Neural progenitor cell (in vitro differentiated cells): ENCODE measurements at regions not wholly inside any gene's neighbourhood (a gene's known extent, or its start where the extent isn't known, plus 50 kb on each side); places are given as distances from the start of the nearest gene placed in this dataset.

Experiments
- EZH2 ChIP-seq: fragments of 200-600 bp; sonication (generic); IDR thresholded peaks from 2 replicates; pipeline ENCODE4 v1.6.1; 2017; ENCODE audit warnings: antibody characterized with exemption, mild to moderate bottlenecking, moderate library complexity
- EZH2phosphoT487 ChIP-seq: fragments of 200-600 bp; sonication (generic); IDR thresholded peaks from 2 replicates; pipeline ENCODE4 v1.6.1; 2017; ENCODE audit warnings: antibody characterized with exemption
- TF ChIP-seq, protein P1 (sequence below): fragments of 200-600 bp; sonication (generic); IDR thresholded peaks from 2 replicates; pipeline ENCODE4 v1.5.1; 2017; ENCODE audit warnings: antibody characterized with exemption, mild to moderate bottlenecking

DNA sequence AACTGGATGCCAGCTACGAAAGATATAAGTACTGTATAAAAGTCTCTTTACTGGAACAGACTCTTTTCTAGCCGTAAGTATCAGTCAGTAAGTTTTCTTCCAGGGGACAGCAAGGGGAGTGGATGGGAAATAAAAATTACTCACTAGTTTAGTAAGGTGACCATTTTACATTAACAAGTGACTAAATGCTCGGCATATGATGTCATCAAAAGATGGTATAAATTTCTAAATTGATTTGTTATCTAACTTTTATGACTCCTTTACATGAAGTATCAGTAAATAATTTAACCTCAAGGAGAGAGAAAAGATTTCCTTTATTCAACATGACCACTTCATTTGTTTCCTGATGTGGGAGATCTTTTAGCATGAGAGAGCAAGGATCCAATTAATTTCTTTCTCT is 859.0 kb upstream of the LRRTM1 start:
- TF ChIP-seq, protein P1, sequence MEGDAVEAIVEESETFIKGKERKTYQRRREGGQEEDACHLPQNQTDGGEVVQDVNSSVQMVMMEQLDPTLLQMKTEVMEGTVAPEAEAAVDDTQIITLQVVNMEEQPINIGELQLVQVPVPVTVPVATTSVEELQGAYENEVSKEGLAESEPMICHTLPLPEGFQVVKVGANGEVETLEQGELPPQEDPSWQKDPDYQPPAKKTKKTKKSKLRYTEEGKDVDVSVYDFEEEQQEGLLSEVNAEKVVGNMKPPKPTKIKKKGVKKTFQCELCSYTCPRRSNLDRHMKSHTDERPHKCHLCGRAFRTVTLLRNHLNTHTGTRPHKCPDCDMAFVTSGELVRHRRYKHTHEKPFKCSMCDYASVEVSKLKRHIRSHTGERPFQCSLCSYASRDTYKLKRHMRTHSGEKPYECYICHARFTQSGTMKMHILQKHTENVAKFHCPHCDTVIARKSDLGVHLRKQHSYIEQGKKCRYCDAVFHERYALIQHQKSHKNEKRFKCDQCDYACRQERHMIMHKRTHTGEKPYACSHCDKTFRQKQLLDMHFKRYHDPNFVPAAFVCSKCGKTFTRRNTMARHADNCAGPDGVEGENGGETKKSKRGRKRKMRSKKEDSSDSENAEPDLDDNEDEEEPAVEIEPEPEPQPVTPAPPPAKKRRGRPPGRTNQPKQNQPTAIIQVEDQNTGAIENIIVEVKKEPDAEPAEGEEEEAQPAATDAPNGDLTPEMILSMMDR = no peak
- no peak for TF ChIP-seq EZH2phosphoT487
- TF ChIP-seq EZH2 = no peak
